ENCODE measurements at regions not wholly inside any gene's neighbourhood (a gene's known extent, or its start where the extent isn't known, plus 50 kb on each side); places are given as distances from the start of the nearest gene placed in this dataset.
"Not testable (repeated sequence)": the region's sequence is repeated elsewhere in the genome, so short reads cannot be mapped to it uniquely, and the experiment has no call there.

GRCh38 chr2:109719871-109720270, 74.2 kb upstream of the RGPD5 start:
- DNase-seq (ENCODE audit: low spot score), result no peak
- in situ Hi-C loops (cut with MboI; ENCODE audit: low sequenced_read_pairs, unreplicated experiment), result no loop called here
- no peak for TF ChIP-seq CTCF (IDR thresholded peaks at IDR 0.05; ENCODE audit: borderline replicate concordance, control extremely low read depth, extremely low read depth, insufficient read depth, missing control alignments)

DNA sequence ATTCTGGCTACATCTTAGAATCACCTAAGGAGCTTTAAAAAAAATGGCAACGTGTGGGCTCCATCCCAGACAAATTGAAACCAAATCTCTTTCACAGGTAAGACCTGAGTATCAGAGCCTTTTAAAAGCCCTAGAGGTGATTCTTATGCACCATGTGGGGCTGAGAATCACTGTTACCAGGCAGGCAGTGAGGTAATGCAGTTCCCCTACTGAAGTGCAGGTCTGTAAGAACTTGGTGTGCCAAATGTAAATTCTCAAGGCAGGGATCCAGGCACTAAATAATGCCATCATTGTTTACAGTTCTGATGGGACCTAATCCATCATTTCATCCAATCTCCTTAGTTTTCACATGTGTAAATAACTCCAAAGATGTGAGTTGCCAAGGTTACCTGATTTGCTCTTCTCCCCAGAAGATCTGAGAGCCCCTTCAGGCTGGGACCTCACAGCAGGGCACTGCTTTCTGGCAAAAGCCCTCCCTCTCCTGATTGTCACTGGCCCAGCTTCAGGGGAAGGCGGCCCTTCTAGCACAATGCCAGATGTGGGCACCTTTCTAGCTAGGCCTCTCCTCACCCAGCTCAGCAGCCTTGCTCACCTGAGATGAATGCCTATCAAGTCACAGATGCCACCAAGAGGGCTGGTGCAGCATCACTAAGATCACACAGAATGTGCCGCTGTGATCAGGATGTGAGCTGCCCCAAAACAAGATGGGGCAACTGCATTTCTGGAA, 73.6 kb upstream of the RGPD5 start:
- no peak for DNase-seq (ENCODE audit: low spot score)
- no peak for TF ChIP-seq CTCF (IDR thresholded peaks at IDR 0.05; ENCODE audit: borderline replicate concordance, control extremely low read depth, extremely low read depth, insufficient read depth, missing control alignments)
- in situ Hi-C loops (cut with MboI; ENCODE audit: low sequenced_read_pairs, unreplicated experiment), result no loop called here

GRCh38 chr2:109721135-109721534, 73.0 kb upstream of the RGPD5 start:
- no peak for DNase-seq (ENCODE audit: low spot score)
- in situ Hi-C loops (cut with MboI; ENCODE audit: low sequenced_read_pairs, unreplicated experiment), result no loop called here
- TF ChIP-seq CTCF (IDR thresholded peaks at IDR 0.05; ENCODE audit: borderline replicate concordance, control extremely low read depth, extremely low read depth, insufficient read depth, missing control alignments), result no peak

GRCh38 chr2:109721626-109722025, 72.5 kb upstream of the RGPD5 start:
- TF ChIP-seq CTCF (IDR thresholded peaks at IDR 0.05; ENCODE audit: borderline replicate concordance, control extremely low read depth, extremely low read depth, insufficient read depth, missing control alignments), result no peak
- in situ Hi-C loops (cut with MboI; ENCODE audit: low sequenced_read_pairs, unreplicated experiment), result no loop called here
- DNase-seq (ENCODE audit: low spot score), result no peak

GRCh38 chr2:109722026-109722425, 72.1 kb upstream of the RGPD5 start:
- TF ChIP-seq CTCF (IDR thresholded peaks at IDR 0.05; ENCODE audit: borderline replicate concordance, control extremely low read depth, extremely low read depth, insufficient read depth, missing control alignments), result no peak
- in situ Hi-C loops (cut with MboI; ENCODE audit: low sequenced_read_pairs, unreplicated experiment), result no loop called here
- DNase-seq (ENCODE audit: low spot score), result no peak

- DNase-seq (ENCODE audit: low spot score); in situ Hi-C loops (cut with MboI; ENCODE audit: low sequenced_read_pairs, unreplicated experiment): not testable (repeated sequence)
These were observed 71.5 kb upstream of the RGPD5 start for GRCh38 chr2:109722640-109723039.

DNA sequence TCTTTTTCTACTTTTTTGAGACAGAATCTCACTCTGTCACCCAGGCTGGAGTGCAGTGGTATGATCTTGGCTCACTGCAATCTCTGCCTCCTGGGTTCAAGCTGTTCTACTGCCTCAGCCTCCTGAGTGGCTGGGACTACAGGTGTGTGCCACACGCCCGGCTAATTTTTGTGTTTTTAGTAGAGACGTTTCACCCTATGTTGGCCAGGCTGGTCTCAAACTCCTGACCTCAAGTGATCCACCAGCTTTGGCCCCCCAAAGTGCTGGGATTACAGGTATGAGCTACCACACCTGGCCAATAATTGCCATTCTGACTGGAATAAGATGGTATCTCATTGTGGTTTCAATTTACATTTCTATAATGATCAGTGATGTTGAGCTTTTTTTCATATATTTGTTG, 71.0 kb upstream of the RGPD5 start:
- in situ Hi-C loops (cut with MboI; ENCODE audit: low sequenced_read_pairs, unreplicated experiment); DNase-seq (ENCODE audit: low spot score): not testable (repeated sequence)
